HT1080 (cell line): ENCODE measurements at regions not wholly inside any gene's neighbourhood (a gene's known extent, or its start where the extent isn't known, plus 50 kb on each side); places are given as distances from the start of the nearest gene placed in this dataset.

Experiments
- DNase-seq: peaks from one replicate; pipeline ENCODE4 v3.0.0-alpha.2; 2015; ENCODE audit warnings: low read depth

DNA sequence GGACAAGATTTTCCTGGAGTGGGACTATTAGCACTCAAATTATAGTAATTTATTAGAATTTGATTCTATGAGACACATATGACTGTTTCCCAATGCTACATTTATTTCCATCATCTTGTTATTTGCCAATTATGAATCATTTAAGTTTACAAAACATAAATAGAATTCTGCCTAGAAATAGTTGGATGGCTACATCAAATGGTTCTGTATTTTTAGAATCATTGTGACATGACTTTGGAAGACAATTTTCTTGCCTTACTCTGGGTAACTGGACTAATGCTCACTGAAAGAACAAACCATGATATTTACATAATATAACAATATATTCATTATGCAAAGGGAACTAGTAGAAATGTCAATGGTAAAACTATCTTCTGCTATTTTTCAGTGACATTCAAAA lies 173.5 kb downstream of the ZIC1 start:
- no peak for DNase-seq

DNA sequence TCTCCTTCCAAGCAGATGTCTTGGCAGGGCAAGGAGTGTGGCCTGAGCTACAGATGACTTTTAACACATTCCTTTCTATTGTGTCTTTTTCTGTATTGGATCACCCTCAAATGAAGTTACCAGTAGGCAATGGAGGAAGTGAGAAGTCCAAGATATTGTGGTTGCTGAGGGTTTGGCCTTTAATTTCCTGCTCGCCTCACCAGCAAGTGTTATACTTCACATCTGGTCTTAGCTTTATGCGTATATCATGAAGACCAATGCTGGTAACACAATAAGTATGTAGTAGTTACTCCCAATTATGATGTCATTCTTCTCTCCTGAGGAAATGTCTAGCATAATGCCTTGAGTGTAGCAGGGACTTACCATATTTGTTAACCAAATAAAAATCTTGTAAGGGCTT lies 179.9 kb downstream of the ZIC1 start:
- DNase-seq, result peak; percentile 75

DNA sequence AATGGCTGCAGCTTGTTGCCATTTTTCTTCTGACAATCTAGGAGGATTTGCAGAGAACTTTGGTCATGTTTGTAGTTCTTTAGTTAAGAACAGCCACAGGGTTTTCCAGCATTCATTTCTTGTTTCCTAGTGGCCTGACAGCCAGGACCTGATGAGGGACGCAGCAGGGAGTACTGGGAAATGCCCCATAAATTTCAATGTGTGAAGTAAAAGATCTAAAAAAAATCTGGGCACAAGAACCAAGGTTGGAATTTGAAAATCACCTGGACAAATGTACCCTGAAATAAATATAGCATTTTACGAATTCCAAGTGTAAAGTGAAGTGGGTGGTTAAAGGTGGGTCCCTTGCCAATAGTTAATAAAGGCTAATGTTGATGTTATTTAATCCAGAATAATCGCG lies 195.0 kb downstream of the ZIC1 start:
- no peak for DNase-seq

DNA sequence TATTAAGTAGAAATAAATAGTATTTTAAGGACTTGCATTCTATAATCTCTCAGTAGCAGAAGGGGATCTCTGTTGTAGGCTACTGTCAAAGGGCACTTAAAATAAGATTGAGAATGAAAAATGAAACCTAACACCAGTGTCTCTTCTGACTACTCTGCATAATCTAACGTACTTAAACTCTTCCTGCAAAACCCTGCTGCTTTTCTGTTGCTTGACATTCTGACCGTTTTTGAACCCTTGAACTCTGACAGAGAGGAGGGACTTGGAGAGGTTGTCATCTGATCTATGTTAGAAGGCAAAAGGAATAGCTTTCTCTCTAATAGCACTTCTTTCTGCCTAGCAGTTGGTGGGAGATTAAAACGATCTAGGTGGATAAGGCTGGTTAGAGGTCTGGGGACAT lies 204.6 kb downstream of the ZIC1 start:
- DNase-seq, result no peak

DNA sequence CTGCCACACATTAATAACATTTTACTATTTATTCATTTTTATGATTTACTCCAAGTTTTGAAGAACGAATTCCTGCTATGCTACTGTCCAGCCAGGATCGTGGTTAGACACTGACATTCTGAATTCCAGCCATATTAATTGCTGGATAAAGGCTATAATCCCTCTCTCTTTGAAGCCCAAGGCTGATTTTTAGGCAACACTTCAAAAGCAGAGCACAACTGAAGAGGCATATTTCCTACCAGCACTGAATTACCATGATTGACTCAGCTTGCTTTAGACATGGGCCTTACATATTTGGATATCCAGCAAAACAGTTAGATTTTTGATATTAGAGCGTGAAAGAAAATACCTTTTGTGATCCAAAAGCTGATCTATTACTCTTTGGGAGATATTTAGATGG lies 205.0 kb downstream of the ZIC1 start:
- DNase-seq, result no peak

DNA sequence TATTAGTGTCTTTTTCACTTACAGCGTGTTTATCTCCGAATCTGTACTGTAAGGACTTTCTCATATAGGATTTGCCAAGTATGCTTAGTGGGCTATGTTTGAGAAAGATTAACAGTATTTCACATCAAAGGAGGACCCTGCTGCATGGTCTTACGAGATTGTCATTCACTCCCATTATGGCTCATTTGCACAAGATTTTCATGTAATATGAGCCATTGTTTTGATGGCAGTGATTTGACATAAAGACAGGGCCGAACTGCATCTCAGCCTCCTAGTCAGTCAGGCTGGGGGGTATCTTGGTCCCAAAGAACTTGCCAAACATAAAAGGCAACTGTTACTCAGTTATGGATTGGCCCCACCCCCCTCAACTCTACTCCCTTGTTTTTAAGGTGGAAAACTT lies 205.9 kb downstream of the ZIC1 start:
- no peak for DNase-seq

DNA sequence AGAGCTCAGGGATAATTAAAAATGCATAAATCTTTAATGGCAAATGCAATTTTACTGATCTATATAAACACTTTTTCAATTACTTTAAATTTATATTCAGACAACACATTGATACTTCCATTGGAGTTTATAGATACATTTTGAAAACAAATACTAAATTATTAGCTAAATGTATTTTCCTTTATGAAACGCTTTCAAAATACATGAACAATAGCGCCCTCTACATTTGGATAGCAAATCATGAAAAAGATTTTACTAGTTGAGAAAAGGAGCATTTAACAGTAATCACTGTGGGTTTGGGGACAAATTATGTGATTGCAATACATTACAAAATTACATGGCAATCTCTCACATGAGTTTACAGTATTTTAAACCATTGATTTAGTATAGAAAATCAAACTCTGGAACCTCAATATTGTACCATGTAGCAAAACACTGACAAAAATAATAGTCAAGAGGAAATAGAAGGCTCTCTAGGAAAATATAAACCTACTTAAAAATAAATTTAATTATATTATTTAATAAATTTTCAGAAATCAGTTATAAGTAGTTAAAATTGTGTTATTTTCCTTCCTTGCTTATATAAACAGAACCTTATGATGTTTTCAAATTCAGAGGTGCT lies 207.9 kb downstream of the ZIC1 start:
- DNase-seq, result no peak

DNA sequence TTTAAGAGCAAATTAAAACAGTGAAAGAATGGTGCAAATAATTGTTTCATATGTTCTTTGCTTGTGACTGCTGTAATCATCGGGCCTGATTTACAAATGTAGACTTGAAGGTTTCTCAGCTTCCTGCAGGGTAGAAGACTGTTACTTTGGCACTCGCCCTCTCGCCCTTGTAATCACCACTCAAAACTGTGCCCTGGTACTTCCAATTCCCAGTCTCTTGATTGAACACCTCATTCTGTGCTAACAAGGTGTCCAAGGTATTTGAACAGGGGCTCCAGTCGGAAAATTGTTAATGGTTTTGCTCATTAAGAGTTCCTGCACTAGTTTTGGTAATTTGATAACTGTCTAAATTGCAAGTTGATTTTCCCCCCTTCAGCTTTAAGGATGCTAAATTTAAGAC lies 209.5 kb downstream of the ZIC1 start:
- DNase-seq, result no peak

DNA sequence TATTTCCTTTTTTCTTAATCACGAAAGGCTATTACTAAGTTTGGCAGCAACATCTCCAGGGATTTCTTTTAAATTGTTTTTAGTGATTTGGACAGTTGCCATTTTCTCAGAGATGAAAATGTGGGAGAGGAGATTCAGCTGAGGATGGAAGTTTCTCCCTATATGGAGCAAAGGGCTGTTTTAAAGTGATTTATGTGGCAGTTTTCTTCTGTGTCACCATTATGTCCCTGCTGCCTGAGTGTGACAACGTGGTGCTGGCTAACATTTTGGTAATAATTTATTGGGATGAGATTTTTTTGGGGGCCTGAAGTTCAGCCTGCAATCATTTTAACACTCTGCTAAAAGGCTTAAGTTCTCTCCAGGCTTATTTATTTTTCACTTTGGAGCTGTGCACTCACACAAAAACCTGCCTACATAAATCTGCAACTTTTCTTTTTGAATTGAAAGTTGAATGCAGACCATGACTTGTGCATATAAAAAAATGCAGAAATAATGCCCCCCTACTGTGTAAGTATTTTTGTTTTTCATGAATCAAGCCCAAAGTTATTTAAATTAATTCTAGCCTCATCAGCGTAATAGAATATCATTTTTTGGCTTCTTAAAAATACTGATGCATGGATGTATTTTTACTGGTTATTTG lies 210.9 kb downstream of the ZIC1 start:
- no peak for DNase-seq

DNA sequence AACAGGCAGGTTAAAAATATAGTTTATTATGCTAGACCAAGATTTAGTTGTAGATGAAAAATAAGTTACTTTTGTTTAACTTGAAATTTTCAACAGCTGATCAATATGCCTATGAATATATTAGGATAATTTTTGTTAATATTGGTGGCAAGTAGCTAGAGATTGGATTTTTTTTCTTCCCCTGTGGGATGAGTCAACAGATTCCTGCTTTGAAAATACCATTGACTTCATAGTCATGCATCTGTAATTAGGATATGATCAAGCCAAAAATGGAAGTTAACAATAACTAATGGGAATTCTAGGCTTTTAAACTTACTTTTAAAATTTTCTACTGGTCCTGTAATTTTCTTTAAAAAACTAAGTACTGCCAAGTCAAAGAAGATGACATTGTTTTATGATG lies 211.7 kb downstream of the ZIC1 start:
- peak; percentile 27 for DNase-seq

DNA sequence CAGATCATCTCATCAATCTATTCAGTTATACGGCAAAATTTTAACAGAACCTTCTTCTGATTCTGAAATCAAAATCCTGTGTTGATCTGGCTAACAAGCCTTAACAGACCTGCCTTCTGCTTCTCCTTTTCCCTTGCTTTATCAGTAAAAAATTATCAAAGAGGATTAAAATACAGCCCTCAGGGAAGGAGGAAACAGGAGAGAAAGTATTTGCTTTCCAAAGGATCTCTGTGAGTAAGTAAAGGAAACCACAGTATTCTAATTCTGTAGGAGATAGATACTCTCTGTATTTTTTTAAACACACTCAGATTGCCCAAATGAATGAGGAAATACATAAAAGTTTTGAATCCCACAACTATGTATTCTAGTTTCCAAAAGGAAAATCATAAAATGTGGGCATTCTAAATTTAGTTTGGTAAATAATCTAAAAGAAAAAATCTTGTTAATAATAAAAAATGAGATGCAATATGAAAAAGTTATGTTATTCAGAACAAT lies 221.8 kb downstream of the ZIC1 start:
- DNase-seq, result no peak

DNA sequence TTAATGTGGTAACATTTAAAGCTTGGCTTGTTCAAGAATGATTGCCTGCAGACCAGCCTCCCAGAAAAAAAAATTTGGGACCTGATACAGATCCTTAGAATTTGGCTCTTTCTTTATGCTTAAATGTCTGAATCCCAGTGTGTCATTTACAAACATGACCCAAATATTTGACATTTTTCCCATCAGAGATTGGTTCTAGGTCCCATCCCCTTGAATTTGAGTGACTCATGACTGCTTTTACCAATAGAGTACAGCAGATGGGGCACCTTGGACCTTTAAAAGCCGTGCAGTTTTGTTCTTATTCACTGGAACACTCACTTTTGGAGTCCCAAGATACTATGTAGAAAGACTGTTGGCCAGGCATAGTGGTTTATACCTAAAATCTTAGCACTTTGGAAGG lies 231.6 kb downstream of the ZIC1 start:
- DNase-seq, result no peak

DNA sequence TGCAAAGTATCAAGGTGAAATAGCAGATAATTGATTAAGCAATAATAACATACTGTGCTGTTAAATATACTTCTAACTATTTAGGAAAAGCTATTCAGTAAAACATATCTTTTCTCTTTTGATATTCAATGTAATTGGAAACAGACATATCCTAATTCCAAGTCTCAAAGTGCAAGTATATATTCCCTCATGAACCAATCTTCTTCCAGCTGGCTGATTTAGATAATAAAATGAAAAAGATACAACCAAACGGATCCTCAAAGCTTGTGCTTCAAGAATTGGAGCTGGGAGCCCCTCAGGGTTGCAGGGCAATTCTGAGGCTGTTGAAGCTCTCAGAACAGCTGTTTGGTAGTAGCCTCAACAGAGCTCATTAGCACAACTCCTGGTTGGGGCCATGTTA lies 236.6 kb downstream of the ZIC1 start:
- DNase-seq, result no peak

DNA sequence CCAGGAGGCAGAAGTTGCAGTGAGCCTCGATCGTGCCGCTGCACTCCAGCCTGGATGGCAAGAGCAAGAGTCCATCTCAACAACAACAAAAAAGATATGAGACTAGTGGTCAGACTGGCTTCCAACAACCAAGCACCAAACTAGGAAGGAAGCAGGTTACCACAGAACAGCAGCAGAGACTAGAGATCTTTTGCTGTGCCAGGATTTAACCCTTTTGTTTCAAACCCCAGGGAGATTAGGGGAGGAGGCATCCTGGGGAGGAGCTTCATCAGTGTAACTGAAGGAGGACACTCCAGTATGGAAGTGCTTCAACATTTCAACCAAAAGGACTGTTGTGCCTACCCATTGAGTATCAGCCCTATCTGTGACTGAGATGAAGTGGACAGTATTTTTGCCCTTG lies 240.3 kb downstream of the ZIC1 start:
- no peak for DNase-seq

DNA sequence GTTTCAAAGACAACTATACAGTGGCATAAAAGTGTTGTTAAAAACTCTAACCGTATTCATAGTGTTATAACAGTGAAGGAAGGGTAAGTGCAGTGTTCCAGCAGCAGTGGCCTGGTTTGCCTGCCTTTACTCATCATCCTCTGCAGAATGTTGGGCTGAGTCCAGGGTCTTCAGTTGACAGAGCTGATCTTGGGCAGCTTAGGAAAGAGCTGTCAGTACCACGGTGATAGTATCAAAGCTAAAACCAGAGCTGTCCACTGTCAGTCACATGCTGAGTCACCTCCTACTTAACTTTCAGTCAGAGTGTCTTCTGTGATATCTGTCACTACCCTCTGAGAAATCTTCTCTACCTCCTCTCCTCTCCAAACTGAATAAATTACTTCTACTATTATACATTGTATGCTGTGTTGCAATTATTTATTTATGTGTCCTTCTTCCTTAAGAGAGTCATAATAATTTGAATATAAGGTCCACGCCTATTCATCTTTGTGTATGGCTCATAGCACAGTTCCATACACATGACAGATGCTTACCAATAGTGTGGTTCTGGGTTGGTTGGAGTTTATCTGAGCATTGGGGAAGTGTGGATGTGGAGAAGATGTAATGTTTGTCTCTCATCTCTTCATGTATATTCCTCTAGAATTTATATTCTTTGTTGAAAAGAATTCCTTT lies 242.1 kb downstream of the ZIC1 start:
- DNase-seq, result peak; percentile 35

DNA sequence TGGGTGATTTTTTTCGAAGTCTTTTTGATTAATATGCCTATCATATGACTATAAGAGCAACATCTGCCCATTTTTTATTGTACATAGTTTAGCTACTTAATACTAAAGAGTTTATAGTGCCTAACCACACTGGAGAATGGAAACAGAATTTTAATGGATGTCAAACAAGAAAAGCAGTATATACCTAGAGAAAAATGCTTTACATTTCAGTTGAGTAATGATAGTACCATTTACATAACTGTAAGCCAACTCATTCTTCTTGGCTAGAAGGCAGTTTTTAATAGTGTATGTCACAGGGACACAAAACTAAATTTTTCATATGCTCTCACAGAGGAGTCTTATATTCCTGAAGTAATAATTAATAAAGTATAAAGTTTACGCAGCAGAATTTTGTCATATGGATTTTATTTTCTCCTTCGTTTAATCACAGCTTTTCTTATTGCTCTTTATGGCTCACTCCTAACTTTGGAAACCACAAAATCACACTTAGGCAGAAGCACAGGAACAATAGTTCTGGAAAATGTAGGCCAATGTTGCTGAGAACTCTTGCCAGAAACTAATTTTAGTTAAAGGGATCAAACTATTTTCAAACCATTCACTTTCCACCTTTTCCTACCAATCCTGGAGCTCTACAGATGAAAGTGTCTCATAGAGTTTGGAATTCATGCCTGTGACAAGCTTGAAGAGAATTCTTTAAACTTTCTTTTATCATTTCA lies 243.6 kb downstream of the ZIC1 start:
- DNase-seq, result no peak

DNA sequence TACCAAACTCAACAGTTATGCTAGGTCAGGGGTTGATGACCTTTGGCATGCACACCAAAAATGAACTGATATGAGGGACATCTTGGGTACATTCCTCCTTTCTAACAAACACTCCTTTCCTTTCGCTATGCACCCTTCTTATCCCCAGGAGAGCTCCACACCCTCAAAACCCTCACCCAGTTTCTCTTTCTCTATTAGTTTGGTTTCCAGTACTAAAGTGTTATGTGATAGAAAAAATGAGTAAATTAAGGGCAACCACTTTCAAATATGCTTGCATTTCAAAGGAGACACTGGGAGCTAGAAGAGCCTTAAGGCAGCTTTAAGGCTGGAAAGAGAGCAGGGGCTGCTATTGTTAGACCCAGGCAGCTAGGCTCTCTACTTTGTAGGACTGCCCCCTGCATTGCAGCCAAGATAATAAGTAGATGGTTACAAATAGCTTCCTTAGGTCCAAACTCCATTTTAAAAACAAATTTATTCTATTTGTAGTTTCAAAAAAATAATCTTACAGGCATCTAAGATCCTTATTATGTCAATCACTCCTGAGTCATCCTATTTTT lies 244.3 kb downstream of the ZIC1 start:
- no peak for DNase-seq

DNA sequence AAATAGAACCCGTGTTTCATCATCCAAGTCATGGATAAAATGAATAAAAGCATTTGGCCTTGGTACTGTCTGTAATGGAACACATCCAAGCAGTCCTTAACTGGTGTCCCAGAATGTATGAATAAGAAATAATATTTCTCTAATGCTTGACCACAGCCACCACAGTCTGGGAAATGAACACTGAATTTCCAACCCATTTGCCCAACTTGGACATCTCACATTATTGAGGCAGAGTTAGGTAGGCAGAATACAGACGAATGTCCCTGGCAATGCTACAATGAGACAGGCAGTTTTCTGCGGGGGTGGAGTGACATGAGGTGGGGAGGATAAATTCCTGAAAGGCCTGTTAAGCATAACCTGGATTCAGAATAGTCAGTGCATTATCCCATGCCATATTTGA lies 245.7 kb downstream of the ZIC1 start:
- DNase-seq, result no peak

DNA sequence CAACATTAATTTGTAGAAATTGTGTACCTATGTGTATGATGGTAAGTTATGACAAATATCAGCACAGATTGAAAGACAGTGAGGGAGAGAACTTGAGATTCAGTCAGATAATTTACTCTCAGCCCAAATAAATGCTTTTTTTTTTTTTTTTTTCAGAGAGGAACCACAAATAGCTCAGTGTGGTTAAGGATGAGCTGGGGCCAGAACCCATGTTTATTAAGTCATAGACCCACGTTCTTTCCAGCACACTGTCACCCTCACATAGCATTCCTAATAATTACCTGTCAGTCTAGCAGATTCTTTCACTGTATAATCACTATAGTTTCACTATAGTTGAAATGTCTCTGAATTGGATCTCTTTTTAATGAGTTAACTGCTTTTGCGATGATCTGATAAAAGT lies 246.1 kb downstream of the ZIC1 start:
- DNase-seq, result peak; percentile 20

DNA sequence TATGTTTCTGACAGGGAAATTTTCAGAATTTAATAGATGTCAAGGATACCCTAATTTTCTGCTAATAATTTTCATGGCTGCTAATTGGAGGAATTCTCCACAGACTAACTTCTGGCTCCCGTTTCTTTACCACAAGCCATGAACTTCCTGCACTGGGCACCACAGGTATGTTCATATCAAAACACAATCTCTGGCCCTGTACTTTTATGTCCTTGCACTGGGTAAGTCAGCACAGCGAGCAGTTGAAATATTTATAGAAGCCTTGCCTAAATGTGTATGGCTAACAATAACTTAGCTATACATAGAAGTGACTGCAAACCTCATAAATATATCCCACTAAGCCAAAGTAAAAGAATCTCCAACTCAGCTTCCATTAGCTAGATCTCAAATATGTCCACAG lies 246.9 kb downstream of the ZIC1 start:
- peak; percentile 36 for DNase-seq

DNA sequence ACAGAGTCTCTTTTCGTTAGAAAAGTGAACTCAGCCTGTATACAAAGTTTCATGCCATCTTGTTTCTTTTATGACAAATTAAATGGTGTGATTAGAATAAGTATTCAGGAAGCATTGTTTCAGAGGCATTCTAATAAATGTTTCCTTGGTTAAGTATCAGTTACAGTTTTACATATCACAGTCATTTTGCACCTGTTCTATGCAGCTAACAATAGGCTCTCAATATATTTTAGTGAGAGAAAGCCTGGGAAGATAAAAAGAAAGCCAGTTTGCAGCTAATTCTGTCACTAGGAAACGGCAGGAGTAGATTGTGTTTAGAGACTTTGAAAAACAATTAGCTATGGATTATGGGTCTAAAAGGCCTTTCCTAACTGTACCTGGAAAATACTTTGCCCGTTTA lies 252.8 kb downstream of the ZIC1 start:
- DNase-seq, result no peak

DNA sequence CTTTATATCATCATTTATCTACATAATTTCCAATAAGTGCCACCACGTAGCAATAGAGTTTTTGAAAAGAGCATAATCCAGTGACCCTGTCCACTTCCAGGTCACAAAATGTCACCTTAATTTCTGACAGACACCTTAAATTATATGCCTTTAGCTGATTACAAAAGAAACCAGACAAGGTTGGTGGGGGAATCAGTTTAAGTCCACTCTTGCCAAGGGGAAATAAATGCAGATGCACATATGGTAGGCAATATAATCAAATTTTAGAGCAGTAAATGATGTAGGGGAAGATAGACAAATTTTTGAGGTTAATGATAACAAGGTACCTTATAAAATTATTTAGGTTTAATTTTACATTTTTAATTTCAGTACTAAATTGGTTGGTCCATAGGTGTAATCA lies 253.5 kb downstream of the ZIC1 start:
- no peak for DNase-seq
